GM19438 (cell line): ENCODE measurements at regions not wholly inside any gene's neighbourhood (a gene's known extent, or its start where the extent isn't known, plus 50 kb on each side); places are given as distances from the start of the nearest gene placed in this dataset.

ENCODE experiments used
- ATAC-seq: cut with Tn5 transposase; IDR thresholded peaks from one replicate; pipeline ENCODE4 v1.9.1; 2021; ENCODE audit warnings: low read depth; ENCODE audit not compliant: unreplicated experiment

DNA sequence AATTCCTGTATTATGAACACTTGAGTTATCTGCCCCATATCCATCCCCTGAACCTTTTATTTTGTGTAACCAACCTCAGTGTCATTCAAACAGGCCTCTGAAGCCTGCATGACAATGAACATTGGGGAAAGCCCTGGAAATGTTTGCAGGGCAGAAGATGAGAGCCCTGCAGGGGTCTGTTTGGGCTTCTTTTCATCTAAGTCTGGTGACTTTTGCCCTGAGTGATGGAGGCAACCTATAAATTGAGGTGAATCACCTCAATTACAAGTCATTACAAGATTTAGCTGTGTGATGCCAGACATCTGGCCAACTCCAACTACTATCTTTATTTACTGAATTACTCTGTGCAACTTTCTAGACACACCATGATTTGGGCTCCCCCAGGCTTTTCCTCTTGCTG, 189.2 kb downstream of the MAF start:
- no peak for ATAC-seq

GRCh38 chr16:79409978-79410377, 190.6 kb downstream of the MAF start:
- no peak for ATAC-seq

GRCh38 chr16:79408355-79408754, 192.2 kb downstream of the MAF start:
- no peak for ATAC-seq

DNA sequence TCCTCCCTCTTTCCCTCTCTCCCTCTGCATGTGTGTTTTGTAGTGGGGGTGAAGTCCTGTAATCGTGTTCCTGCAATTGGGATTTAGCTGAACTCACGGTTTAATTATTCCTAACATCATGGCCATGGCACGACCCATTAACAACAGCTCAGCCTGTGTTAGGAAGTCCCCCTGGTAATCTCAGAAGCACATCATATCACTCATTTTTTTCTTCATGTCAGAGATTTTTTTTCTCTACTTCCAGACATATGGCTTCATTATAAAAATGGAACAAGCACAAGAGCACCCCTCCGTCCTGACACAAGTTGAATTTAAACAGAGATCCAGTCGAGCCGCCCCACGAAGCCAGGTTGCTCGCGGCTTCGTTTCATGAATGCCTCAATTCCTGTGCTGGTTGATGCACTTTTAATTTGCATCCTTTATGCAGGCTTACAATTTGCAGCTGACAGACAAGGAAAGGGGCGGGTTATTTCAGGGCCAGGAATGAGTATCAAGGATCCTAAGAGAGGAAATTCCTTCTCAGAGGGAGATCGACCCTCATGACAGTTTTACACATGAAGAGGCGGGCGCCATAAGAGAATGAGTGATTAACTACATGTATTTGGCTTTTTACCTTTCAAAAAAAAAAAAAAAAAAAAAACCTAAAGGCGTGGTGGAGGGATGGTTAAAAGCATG, 192.9 kb downstream of the MAF start:
- no peak for ATAC-seq

DNA sequence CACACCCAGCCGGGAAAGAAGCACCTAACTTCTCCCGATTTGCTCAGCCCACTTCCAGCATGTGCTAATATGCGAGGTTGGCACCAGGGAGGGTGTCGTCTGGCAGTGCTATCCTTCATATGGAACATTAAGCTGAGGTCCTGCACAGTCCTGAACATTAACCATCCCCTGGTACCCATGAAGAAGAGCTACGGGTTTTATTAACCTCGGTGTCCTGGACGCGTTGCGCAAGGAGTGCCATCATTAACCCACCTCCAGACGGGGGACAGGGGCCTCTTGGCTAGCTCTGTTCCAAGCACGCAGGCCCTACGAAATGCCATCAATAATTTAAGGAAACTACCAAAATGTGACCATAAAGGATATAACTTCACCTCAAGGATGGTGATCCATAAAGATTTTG, 193.5 kb downstream of the MAF start:
- no peak for ATAC-seq

DNA sequence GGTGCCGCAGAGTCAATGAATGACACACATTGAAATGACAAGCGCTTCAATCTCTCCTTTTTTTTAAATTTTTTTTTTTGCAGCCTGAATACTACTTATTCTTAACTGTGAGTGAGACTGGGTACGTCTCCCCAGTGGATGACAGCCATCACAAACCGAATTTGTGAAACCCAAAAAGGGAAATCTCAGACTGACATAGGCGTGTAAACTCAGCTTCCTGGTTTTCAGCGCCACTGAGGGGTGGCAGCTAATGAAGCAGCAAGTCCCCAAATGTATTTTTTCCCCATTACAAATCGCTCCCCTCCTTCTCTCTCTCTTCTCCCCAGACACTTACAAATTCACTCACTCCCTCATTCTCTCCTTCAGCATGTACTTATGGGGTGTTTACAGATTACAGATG, 196.0 kb downstream of the MAF start:
- no peak for ATAC-seq

- no peak for ATAC-seq
Observed at GRCh38 chr16:79403534-79403933, 197.0 kb downstream of the MAF start.

DNA sequence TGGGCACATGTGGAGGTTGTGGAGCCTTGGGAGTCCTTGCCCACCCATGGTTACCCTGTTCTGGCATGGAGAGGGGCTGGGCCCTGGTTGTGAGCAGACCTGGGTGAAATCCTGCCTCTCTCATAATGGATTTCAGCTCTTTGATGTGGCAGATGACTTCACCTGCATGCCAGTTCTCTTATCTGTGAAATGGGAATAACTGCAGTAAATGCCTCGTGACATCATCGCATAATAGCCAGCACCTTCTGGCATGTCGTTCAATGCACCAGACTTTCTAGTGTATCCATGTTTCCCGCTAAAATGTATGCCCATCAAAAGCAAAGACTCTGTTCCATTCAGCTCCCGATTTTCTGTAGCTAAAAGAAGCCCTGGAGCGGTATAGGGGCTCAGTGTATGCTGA, 197.6 kb downstream of the MAF start:
- no peak for ATAC-seq

- ATAC-seq: no peak
Observed at GRCh38 chr16:79402356-79402755, 198.2 kb downstream of the MAF start.

DNA sequence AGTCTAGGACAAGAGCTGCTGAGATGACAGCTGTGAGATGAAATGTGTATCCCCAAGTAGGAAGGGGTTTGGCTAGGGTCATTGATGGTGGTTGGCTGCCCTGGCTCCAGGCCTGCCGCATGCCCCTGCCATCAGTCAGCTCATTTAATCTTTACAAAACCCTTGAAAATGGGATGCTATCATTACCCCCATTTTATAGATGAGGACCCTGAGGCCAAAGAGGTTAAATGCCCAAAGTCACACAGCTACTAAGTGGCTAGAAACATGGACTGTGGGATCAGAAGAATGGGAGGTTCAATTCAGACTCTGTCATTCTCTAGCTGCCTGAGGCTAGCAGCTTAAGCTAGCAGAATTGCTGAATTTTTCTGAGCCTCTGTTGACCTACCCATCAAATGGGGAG, 198.8 kb downstream of the MAF start:
- no peak for ATAC-seq

- ATAC-seq: no peak
Observed at GRCh38 chr16:79401157-79401556, 199.4 kb downstream of the MAF start.

DNA sequence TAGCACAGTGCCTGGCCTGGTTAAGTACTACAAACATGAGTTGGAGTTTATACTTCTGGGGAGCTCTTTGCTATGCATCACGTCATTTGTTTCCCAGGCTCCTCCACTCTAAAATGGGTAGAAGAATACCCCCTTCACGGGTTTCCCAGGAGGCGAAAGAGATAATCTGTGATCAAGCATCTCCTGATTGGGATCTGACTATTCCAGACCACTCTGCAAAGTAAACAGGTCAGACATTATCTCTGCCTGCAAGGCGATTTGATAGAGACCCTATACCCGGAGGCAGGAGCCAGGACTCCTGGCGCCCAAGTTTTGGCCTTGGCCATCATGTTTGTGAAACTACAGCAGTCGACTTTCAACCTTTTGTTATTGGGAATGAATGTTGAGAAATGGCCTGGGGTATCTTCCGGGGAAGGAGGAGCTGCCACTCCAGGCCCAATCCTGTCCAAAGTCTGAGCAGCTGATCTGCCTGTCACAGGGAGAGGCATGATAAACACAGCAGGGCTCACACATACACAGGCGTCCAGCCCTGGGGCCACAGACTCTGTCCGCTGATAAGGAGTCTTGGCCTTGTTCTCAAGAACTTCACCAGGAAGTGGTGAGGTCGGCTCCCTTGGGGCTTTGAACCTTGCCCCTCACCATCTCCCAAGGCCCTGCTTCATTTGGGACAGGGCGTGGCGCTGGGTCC, 199.9 kb downstream of the MAF start:
- ATAC-seq: no peak

GRCh38 chr16:79395591-79395990, 204.9 kb downstream of the MAF start:
- ATAC-seq: no peak

DNA sequence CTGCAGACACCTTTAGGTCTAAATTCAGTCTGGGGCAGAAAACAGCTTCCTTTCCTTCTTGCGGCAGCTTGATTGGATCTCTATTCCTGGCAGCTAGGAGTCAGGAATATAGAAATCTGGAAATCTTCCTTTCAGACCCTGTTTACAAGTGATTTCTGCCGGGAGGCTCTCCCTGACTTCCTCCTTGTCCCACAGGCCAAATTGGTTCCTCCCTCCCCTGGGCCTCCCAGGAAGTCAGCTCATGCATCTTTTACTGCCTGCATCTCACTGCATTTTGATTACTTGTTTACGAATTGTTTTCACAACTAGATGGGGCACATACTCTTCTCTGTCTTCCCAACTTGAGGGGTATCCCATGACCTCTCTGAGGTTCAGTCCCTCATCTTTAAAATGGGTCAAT, 206.3 kb downstream of the MAF start:
- no peak for ATAC-seq

DNA sequence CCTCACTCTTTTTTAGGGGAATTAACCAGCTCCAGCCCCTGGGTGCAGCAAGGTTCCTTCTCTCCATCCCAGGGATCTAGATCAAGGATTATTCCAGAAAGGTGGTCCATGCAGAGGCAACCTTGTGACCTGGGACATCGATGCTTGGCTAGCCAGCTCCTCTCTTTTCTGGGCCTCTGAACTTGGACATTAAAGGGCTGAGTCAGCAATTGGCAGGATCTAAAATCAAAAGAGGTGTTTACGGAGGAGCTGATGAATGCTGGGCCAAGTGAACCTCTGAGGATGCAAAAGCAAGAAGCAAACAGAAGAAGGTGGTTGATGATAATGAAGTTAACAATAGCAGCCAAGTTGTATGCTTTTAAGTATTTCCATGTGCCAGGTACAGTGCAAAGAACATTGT, 207.0 kb downstream of the MAF start:
- ATAC-seq: no peak

- no peak for ATAC-seq
Observed at GRCh38 chr16:79393127-79393526, 207.4 kb downstream of the MAF start.

DNA sequence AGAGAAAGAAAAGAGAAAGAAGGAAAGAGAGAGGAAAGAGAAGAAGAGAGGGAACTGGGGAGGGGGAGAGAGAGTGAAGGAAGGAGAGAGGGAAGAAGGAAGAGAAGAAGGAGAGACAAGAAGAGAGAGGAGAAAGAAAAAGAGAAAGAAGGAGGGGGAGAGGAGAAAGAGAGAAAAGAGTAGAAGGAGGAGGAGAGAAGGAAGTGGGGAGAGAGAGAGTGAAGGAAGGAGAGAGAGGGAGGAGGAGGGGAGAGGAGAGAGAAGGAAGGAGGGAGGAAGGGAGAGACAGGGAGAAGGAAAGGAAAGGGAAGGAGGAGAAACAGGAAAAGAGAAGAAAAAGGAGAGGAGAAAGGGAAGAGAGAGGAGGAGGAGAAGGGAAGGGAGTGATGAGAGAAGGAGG, 208.5 kb downstream of the MAF start:
- no peak for ATAC-seq

DNA sequence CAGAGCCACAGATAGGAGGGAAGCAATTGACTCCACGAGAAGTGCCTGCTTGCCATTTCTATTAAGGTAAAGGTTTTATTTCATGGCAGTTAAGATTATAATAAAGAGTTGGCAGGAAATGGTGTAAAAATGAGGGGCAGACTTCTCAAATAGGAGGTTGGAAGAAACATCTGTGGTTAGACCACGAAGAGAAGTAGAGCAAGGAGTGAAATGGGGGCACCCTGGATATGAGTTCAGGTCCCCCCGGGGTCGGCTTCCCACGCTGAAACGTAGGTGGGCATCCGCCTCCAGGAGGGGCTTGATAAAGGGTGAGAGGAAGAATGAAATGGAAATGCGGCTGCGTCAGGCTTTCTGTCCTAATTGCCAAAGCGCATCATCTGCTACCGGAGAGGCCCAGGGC, 209.1 kb downstream of the MAF start:
- no peak for ATAC-seq

DNA sequence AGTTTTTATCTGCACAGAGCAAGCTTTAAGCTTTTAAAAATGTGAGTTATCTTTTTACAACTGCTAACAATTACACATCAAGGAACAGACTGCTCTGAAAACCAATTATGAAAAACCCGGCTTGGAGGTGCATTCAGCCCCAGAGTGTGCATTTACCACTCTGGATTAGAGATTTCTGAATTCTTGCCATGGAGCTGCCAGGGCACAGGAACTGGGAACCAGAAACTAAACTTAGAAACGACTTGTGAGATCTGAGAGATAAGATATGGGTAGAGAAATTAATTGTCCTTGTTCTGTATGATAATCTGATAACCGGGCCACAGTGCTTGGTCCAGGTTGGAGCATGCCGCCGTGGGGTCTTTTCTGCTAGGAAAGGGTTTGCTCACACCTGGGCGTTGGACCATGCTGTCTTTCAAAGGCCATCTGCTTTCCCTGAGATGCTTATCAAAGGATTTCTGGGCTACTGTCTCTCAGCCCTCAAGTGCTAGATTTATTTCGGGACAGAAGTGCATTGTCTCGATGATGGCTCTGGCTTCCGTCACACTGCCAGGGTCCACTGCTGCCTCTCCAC, 210.0 kb downstream of the MAF start:
- no peak for ATAC-seq

- ATAC-seq: no peak
Observed at GRCh38 chr16:79388396-79388795, 212.1 kb downstream of the MAF start.

DNA sequence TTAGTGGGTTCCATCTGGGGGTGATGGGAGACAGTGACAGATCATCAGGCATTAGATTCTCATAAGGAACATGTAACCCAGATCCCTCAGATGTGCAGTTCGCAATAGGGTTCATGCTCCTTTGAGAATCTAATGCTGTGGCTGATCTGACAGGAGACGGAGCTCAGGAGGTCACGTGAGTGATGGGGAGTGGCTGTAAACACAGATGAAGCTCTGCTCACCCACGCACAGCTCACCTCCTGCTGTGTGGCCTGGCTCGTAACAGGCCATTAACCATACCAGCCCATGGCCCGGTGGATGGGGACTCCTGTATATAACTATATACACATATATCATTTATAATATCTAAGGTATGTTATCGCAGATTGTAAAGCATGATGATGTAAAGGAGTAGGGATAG, 214.2 kb downstream of the MAF start:
- no peak for ATAC-seq

DNA sequence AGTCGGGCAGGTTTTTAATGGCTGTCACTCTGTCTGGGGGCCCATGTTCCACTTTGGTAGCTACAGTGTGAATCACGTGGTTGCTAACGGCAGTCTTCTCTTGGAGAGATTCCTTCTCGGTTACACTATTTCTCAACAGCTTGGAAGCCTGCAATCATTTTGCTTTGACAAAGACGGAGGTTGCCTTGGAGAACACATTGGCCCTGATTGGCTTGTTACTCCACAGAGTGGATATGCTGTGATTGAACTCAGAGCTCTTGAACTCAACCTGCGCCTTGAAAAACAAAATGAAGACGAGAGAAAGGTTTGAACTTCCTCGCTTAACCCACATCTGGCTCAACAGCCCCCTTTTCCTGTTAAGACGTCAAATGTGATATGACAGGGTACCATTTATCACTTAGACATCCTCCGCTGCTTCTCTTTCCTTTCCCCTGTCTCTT, 218.9 kb downstream of the MAF start:
- ATAC-seq: no peak
